D721Med (cell line): ENCODE measurements at regions not wholly inside any gene's neighbourhood (a gene's known extent, or its start where the extent isn't known, plus 50 kb on each side); places are given as distances from the start of the nearest gene placed in this dataset.
"Not testable (repeated sequence)": the region's sequence is repeated elsewhere in the genome, so short reads cannot be mapped to it uniquely, and the experiment has no call there.

ENCODE experiments used
- DNase-seq: peaks from one replicate; pipeline ENCODE4 v3.0.0; 2011; ENCODE audit warnings: low spot score; ENCODE audit not compliant: insufficient read length
- FAIRE-seq: peaks from 2 replicates; lab custom pipeline; 2011; peaks lifted over from hg19 to GRCh38; lab: Jason Lieb, UNC
- TF ChIP-seq, protein P1 (sequence below): IDR thresholded peaks from 2 replicates; pipeline ENCODE4 v1.5.1; 2012; ENCODE audit warnings: mild to moderate bottlenecking, control low read depth; ENCODE audit not compliant: insufficient read depth; ENCODE audit errors: missing control alignments

DNA sequence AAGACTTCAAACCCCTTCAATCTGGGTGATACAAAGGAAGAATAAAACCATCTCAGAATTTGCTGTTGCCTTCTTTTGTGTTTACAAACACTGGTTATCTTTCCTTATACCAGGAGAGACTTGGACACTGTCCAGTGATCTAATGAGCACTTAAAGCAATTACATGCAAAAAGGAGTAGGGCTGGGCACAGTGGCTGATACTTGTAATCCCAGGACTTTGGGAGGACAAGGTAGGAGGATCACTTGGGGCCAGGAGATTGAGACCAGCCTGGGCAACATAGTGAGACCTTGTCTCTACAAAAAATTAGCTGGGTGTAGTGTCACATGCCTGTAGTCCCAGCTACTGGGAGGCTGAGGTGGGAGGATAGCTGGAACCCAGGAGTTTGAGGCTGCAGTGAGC is 95.7 kb upstream of the DRD5 start:
- FAIRE-seq (no peak), DNase-seq (no peak)

GRCh38 chr4:9690636-9691237 is 90.7 kb upstream of the DRD5 start:
- not testable (repeated sequence) for DNase-seq, FAIRE-seq

More for the DNA sequence above, 95.7 kb upstream of the DRD5 start:
- TF ChIP-seq, protein P1, sequence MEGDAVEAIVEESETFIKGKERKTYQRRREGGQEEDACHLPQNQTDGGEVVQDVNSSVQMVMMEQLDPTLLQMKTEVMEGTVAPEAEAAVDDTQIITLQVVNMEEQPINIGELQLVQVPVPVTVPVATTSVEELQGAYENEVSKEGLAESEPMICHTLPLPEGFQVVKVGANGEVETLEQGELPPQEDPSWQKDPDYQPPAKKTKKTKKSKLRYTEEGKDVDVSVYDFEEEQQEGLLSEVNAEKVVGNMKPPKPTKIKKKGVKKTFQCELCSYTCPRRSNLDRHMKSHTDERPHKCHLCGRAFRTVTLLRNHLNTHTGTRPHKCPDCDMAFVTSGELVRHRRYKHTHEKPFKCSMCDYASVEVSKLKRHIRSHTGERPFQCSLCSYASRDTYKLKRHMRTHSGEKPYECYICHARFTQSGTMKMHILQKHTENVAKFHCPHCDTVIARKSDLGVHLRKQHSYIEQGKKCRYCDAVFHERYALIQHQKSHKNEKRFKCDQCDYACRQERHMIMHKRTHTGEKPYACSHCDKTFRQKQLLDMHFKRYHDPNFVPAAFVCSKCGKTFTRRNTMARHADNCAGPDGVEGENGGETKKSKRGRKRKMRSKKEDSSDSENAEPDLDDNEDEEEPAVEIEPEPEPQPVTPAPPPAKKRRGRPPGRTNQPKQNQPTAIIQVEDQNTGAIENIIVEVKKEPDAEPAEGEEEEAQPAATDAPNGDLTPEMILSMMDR: no peak

DNA sequence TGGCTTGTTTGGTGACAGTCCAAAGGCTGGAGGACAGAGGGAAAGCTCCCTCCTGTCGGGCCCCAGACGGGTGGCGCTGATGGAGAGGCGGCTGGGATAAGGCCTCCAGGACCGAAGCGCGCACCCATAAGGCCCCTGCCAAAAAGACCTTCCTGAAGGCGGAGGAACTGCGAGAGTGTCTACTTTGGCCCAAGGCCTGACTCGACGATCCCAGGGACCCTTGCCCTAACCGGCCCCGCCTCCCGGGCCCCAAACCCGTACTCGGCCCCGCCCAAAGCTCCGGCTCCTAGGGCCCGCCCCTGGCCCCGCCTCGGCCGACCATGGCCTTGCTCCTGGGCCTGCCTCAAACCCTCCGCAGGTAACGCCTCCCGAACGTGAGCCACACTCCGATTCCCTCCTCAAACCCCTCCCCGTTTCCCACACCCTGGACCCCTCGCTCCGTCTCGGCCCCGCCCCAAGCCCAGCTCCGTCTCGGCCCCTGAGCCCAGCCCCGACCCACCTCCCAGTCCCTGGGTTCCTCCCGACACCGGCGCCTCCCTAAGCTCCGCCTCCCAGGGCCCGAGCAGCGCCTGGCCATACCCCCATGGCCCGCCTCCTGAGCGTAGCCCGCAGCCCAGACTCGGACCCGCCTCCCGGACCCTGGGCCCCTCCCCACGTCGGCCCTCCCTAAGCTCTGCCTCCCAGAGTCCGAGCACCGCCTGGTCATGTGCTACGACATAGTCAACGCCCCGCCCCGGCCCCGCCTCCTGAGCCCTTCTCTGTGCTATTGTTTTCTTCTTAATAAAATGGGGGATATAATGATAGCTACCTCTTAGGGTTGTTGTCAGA is 90.0 kb upstream of the DRD5 start:
- TF ChIP-seq, protein P1: no peak
- no peak for FAIRE-seq
- no peak for DNase-seq

DNA sequence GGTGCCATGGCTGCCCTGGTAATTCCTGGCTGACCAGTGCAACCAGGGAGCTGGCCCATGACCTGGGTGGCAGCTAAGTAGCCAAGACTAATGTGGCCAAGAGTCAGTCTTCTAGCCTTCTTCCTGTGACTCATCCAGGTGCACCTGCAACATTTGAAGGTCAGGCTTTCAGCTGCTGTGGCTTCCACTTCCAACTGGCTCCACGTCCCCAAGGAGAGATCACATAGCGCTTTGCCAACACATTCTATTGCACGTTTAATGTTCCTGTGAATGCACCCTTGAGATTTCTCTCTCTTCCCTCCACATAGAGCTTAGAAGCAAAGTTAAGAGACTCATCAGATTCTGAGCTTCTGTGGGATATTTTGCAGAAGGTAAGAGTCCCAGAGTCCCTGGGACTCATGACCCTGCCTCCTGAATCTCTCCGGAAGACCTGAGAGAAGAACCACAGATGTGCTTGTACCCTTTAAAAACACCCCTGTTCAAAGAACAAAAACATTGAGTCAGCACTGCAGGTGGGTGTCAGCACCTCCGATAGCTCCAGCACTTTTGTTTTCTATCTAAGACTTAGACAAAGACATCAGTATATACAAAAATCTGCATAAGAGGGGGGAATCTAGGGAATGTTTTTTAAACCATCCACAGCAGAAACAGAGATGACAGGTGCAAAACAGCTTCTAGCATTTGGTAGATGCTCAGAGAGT is 88.5 kb upstream of the DRD5 start:
- not testable (repeated sequence) for DNase-seq, FAIRE-seq

GRCh38 chr4:9694403-9694802 is 87.0 kb upstream of the DRD5 start:
- FAIRE-seq, DNase-seq: not testable (repeated sequence)

GRCh38 chr4:9695994-9696393 is 85.4 kb upstream of the DRD5 start:
- not testable (repeated sequence) for DNase-seq, FAIRE-seq
- TF ChIP-seq, protein P1: peak; percentile 26

DNA sequence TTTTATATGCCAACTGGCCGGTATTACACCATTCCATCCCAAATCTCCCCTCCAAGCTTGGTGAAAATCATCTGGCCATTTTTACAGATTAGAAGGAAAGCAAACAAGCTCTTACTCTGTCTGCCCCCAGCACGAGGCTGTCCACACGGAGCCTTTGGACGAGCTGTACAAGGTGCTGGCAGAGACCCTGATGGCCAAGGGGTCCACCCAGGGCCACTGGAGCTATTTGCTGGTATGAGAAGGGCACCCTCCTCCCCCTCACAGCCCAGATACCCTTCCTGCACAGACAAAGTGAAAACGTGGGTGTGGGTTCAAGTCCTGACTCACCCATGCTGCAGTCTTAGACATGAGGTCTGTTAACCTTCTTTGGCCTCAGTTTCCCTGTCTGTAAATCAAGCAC is 84.9 kb upstream of the DRD5 start:
- FAIRE-seq, DNase-seq: not testable (repeated sequence)

DNA sequence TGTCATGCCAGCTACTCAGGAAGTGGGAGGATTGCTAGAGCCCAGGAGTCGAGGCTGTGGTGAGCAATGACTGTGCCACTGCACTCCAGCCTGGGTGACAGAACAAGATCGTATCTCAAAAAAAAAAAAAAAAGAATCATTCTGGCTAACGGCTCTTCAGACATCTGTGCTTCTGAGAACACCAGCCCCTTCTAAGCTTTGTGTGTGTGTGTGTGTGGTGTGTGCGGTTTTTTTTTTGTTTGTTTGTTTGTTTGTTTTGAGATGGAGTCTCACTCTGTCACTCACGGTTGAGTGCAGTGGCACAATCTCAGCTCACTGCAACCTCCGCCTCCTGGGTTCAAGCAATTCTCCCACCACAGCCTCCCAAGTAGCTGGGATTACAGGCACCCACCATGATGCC is 79.4 kb upstream of the DRD5 start:
- not testable (repeated sequence) for FAIRE-seq, DNase-seq

- not testable (repeated sequence) for FAIRE-seq, DNase-seq
Observed at GRCh38 chr4:9702696-9703095, 78.7 kb upstream of the DRD5 start.

DNA sequence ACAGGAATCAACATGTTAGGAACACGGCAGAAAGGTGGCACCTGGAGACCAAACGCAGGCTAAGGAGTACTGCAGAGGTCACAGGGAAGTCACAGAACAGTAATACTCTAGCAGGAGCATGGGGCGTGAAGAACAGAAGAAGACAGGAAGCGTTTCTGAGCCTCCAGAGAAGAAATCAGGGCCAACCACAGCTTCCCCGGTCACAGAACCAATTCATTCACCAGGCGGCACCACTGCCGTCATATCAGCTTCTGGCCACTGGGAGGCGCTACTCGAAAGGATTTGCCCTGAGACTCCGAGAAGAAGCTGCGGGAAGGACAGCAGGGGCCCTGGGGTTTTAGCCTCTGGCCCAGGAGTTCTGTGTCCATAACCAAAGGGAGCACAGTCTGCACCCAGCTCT is 78.0 kb upstream of the DRD5 start:
- DNase-seq (no peak), FAIRE-seq (no peak)
- TF ChIP-seq, protein P1: peak; percentile 68

DNA sequence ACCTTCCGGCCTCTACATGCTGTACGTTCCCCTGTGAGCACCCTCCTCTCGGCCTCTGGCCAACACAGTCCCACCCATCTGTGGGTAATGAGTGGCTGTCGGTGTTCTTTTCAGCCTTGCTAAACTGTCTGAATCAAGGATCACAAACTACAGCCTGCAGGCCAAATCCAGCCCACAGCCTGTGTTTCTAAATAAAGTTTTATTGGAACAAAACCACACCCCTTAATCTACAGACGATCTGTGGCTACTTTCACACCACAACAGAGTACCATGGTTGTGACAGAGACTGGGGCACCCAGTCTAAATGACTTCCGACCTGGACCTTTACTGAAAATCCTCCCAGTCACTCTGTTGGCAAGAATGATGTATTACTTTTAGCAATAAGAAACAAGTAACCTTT is 77.3 kb upstream of the DRD5 start:
- not testable (repeated sequence) for DNase-seq, FAIRE-seq
